Lung (tissue), 11 donors: ENCODE measurements at regions not wholly inside any gene's neighbourhood (a gene's known extent, or its start where the extent isn't known, plus 50 kb on each side); places are given as distances from the start of the nearest gene placed in this dataset.

Experiments used
- ATAC-seq: fragments of 200-7000 bp; cut with Tn5 transposase; one replicate; pipeline ENCODE4 v1.9.1; 2020; ENCODE audit warnings: moderate number of reproducible peaks; ENCODE audit not compliant: insufficient read depth, low FRiP score
- DNase-seq, 3 donors: peaks; one replicate each; pipeline ENCODE4 v3.0.0-alpha.2; 2013 to 2017
- H3K27ac ChIP-seq, 2 donors: one replicate each; pipeline ENCODE4 v1.5.1; 2013; ENCODE audit warnings: mild to moderate bottlenecking in 2 of 2, moderate library complexity in 2 of 2, control low read depth in 1 of 2, inconsistent platforms in 1 of 2, low read depth in 1 of 2, low read length in 1 of 2
- H3K27me3 ChIP-seq, 3 donors: one replicate each; pipeline ENCODE4 v1.5.1; 2013; ENCODE audit warnings: low read length in 2 of 3; ENCODE audit not compliant: control insufficient read depth in 3 of 3, insufficient read depth in 3 of 3
- H3K36me3 ChIP-seq, 4 donors: one replicate each; pipeline ENCODE4 v1.5.1; 2013; ENCODE audit warnings: low read length in 4 of 4, mild to moderate bottlenecking in 1 of 4, moderate library complexity in 1 of 4; ENCODE audit not compliant: control insufficient read depth in 4 of 4, insufficient read depth in 4 of 4
- H3K4me1 ChIP-seq, 5 donors: one replicate each; pipeline ENCODE4 v1.5.1; 2013; ENCODE audit warnings: low read length in 5 of 5, mild to moderate bottlenecking in 2 of 5, moderate library complexity in 1 of 5; ENCODE audit not compliant: control insufficient read depth in 5 of 5, insufficient read depth in 5 of 5
- H3K4me3 ChIP-seq: one replicate; pipeline ENCODE4 v1.5.1; 2013; ENCODE audit warnings: mild to moderate bottlenecking, control low read depth, moderate library complexity
- H3K9ac ChIP-seq, 2 donors: one replicate each; pipeline ENCODE4 v1.5.1; 2013; ENCODE audit warnings: low read length in 2 of 2, control low read depth in 1 of 2; ENCODE audit not compliant: insufficient read depth in 1 of 2
- H3K9me3 ChIP-seq, 4 donors: one replicate each; pipeline ENCODE4 v1.5.1; 2013; ENCODE audit warnings: low read length in 3 of 4, mild to moderate bottlenecking in 1 of 4, moderate library complexity in 1 of 4; ENCODE audit not compliant: control insufficient read depth in 4 of 4, insufficient read depth in 3 of 4
- CTCF ChIP-seq: IDR thresholded peaks from 2 replicates; pipeline ENCODE4 v1.5.1; 2012; ENCODE audit warnings: mild to moderate bottlenecking; ENCODE audit errors: control extremely low read depth, extremely low read depth
- WGBS, 2 donors: extraction: QIAGEN DNeasy Blood & Tissue Kit; methylation state at CpG; one replicate each; pipeline ENCODE4 v1.1.7; 2013; 5-methylcytosine and 5-hydroxymethylcytosine counted together
- donor health status: control.
- donor health status: control.
- donor health status: Bipolar disorder and iron deficiency.
- donor health status: healthy.
- donor health status: DM: yes; HTN: yes; CAD: no.

- DNase-seq = no peak
- TF ChIP-seq CTCF = no peak
- Histone ChIP-seq H3K27ac (no peak overlapping the region), H3K9me3 (no peaks in the 10 kb centered on the region), H3K27me3 (no peaks in the 10 kb centered on the region), H3K4me3 (no peak overlapping the region), H3K36me3 (no peaks in the 10 kb centered on the region), H3K9ac (no peak overlapping the region), H3K4me1 (no peaks in the 10 kb centered on the region)
- 75 to 84% methylated on average over 1 of the region's 1 CpG for WGBS, 2 donors
- ATAC-seq = no peak
These were observed 880.3 kb upstream of the ACVR2A start for GRCh38 chr2:146964494-146964893.

GRCh38 chr2:146954544-146954943 lies 890.3 kb upstream of the ACVR2A start:
- H3K9me3 ChIP-seq = no peaks in the 10 kb centered on the region
- 76 to 85% methylated on average over 5 of the region's 5 CpGs for whole genome bisulfite sequencing, 2 donors
- no peak overlapping the region for H3K4me3 ChIP-seq
- ATAC-seq (no peak), DNase-seq (no peak)
- no peak overlapping the region for H3K27ac ChIP-seq
- peaks cover 0 to 12% (median 0%) of the 10 kb centered on the region in 5 donors for H3K4me1 ChIP-seq
- H3K27me3 ChIP-seq = no peaks in the 10 kb centered on the region
- H3K9ac ChIP-seq = no peak overlapping the region
- no peak for TF ChIP-seq CTCF
- no peaks in the 10 kb centered on the region for H3K36me3 ChIP-seq

GRCh38 chr2:146952696-146953095 lies 892.1 kb upstream of the ACVR2A start:
- 47 to 66% methylated on average over 3 of the region's 3 CpGs for WGBS, 2 donors

More at GRCh38 chr2:146952696-146953095, 892.1 kb upstream of the ACVR2A start:
- H3K27ac ChIP-seq = no peak overlapping the region
- no peak overlapping the region for H3K4me3 ChIP-seq
- H3K9ac ChIP-seq = no peak overlapping the region
- peaks cover 0 to 1% (median 0%) of the 10 kb centered on the region in 4 donors for H3K9me3 ChIP-seq
- no peaks in the 10 kb centered on the region for H3K36me3 ChIP-seq
- ATAC-seq (no peak), DNase-seq (peak in 2 of 3 donors; percentile 31 to 51)
- no peaks in the 10 kb centered on the region for H3K27me3 ChIP-seq
- TF ChIP-seq CTCF = no peak
- peaks cover 0 to 12% (median 0%) of the 10 kb centered on the region in 5 donors for H3K4me1 ChIP-seq
